Progenitor cell of endocrine pancreas (in vitro differentiated cells): ENCODE measurements at regions not wholly inside any gene's neighbourhood (a gene's known extent, or its start where the extent isn't known, plus 50 kb on each side); places are given as distances from the start of the nearest gene placed in this dataset.

Experiments
- DNase-seq: peaks from one replicate; pipeline ENCODE4 v3.0.0; 2021; ENCODE audit warnings: low spot score; ENCODE audit not compliant: unreplicated experiment
- H3K27ac Mint-ChIP-seq: 2 replicates; pipeline ENCODE4 v1.8.0; 2021; ENCODE audit warnings: mild to moderate bottlenecking, moderate library complexity, mixed read lengths
- H3K27me3 Mint-ChIP-seq: 2 replicates; pipeline ENCODE4 v1.8.0; 2021; ENCODE audit warnings: mixed read lengths
- H3K36me3 Mint-ChIP-seq: 2 replicates; pipeline ENCODE4 v1.8.0; 2022; ENCODE audit warnings: mixed read lengths; ENCODE audit not compliant: insufficient read depth
- H3K4me1 Mint-ChIP-seq: 2 replicates; pipeline ENCODE4 v1.8.0; 2021; ENCODE audit warnings: low read depth, mixed read lengths
- H3K4me3 Mint-ChIP-seq: 2 replicates; pipeline ENCODE4 v1.8.0; 2021; ENCODE audit warnings: low read depth, mild to moderate bottlenecking, moderate library complexity, mixed read lengths
- H3K9me3 Mint-ChIP-seq: 2 replicates; pipeline ENCODE4 v1.8.0; 2021; ENCODE audit warnings: low read depth, mixed read lengths
- CTCF ChIP-seq: fragments of 200-600 bp; sonication (generic); IDR thresholded peaks from one replicate; pipeline ENCODE4 v1.5.0; 2021; ENCODE audit warnings: antibody characterized with exemption, mild to moderate bottlenecking; ENCODE audit not compliant: unreplicated experiment

DNA sequence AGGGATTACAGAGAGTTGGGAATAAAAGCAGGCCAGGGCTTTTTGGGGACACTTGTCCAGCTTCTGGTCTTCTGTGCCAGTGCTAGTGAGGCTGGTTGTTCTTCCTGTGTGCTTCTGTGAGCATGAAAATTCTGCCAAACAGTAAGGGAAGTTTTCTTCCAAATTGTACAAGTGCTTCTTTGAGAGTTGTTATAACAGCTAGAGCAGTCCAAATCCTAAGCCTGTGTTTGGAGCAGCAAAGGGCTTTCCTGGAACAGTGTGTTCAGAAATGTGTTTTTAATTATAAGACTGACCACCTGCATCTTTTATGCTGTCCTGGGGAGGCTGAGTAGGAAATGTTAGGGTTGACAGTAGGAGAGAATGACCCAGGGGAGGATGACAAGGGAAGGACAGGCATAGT, 223.0 kb upstream of the P2RY1 start:
- Mint-ChIP-seq H3K4me1 (peaks cover 5% of the 10 kb centered on the region), H3K9me3 (no peaks in the 10 kb centered on the region), H3K27ac (no peak overlapping the region), H3K4me3 (no peak overlapping the region), H3K36me3 (no peaks in the 10 kb centered on the region), H3K27me3 (no peaks in the 10 kb centered on the region)
- no peak for TF ChIP-seq CTCF
- no peak for DNase-seq

DNA sequence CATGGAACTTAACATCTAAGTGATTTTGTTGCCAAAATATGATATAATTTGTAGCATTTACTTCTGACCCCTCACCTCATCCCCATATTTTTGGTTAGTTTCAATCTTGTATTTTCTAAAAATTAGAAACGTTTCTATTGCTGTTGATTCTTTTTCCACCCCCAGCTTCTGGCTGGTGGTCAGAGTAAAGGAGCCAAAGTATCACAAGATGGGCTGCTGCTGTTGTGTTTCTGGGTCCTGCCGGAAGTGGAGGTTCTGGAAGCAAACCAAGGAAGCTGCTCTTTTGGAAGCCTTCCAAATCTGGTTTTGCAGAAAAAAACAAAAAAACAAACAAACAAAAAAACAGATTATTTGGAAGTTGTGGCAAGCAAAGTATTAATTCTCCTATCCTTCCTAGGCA, 221.1 kb upstream of the P2RY1 start:
- H3K36me3 Mint-ChIP-seq, result no peaks in the 10 kb centered on the region
- H3K27me3 Mint-ChIP-seq, result peaks cover under 1% of the 10 kb centered on the region
- H3K4me1 Mint-ChIP-seq, result peaks cover 4% of the 10 kb centered on the region
- no peak overlapping the region for H3K4me3 Mint-ChIP-seq
- no peak for TF ChIP-seq CTCF
- no peak for DNase-seq
- no peaks in the 10 kb centered on the region for H3K9me3 Mint-ChIP-seq
- no peak overlapping the region for H3K27ac Mint-ChIP-seq

DNA sequence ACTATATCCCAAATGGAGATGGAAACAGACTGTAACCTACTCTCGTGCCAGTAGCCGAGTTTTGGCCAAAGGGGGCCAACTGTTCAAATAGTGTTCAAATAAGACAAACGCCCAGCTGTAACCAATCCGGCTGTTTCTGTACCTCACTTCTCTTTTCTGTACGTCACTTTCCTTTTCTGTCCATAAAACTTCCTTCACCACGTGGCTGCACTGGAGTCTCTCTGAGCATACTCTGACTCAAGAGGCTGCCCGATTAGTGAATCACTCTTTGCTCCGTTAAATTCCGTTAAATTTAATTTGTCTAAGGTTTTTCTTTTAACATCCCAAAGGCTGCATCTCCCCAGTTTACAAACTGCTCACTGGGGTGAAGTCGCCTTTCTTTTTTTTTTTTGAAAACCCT, 219.2 kb upstream of the P2RY1 start:
- H3K27me3 Mint-ChIP-seq, result peaks cover 11% of the 10 kb centered on the region
- no peaks in the 10 kb centered on the region for H3K9me3 Mint-ChIP-seq
- DNase-seq, result no peak
- TF ChIP-seq CTCF, result no peak
- H3K27ac Mint-ChIP-seq, result no peak overlapping the region
- H3K36me3 Mint-ChIP-seq, result no peaks in the 10 kb centered on the region
- no peaks in the 10 kb centered on the region for H3K4me1 Mint-ChIP-seq
- no peak overlapping the region for H3K4me3 Mint-ChIP-seq

DNA sequence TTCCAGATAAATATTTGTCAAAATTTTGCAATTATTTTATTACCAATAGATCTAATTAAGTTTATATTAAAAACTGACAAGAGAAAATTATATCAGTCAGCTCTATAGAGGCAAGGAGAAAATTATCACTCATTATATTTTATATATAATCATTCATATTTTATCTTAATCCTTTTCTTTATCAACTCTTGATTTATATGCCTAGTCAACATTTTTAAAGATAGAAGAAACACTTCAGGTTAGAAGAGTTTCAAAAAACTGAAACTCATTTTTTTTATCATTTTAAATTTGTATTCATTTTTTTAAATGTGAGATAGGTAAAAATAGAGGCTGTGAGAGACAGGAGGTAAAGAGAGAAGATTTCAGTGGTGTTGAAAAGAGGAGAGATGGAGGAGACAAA, 217.3 kb upstream of the P2RY1 start:
- DNase-seq, result no peak

DNA sequence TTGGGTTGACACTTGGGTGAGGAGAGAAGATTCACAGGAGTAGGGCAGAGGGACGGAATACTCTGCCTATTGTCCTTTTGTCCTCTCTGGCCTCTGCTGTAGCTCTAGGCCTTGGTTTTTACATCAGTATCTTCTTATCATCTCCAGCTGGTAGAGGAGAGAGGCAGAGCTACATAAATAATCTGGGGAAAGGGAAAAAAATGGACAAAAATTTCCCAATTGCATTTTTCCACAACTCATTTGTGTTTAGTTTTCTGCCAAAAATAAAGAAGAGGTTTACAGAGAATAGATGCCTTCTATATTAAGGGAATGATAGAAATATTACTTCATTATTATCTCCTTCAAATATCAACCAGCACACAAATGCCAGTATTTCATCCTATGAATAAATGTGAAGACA, 216.4 kb upstream of the P2RY1 start:
- Mint-ChIP-seq H3K4me1 (peaks cover 13% of the 10 kb centered on the region), H3K27me3 (peaks cover 13% of the 10 kb centered on the region), H3K27ac (no peak overlapping the region), H3K9me3 (no peaks in the 10 kb centered on the region), H3K4me3 (no peak overlapping the region), H3K36me3 (no peaks in the 10 kb centered on the region)
- TF ChIP-seq CTCF, result no peak
- no peak for DNase-seq

More for the DNA sequence above, 217.3 kb upstream of the P2RY1 start:
- Mint-ChIP-seq H3K9me3 (no peaks in the 10 kb centered on the region), H3K27me3 (peaks cover 11% of the 10 kb centered on the region), H3K4me1 (peaks cover 13% of the 10 kb centered on the region), H3K36me3 (no peaks in the 10 kb centered on the region), H3K4me3 (no peak overlapping the region), H3K27ac (no peak overlapping the region)
- no peak for TF ChIP-seq CTCF
